NCI-H82 treated with DMSO at 0.1 percent for 48 hours (cell line): ENCODE measurements at regions not wholly inside any gene's neighbourhood (a gene's known extent, or its start where the extent isn't known, plus 50 kb on each side); places are given as distances from the start of the nearest gene placed in this dataset.

Experiments
- DNase-seq: peaks from one replicate; lab custom pipeline; 2025; ENCODE audit not compliant: unreplicated experiment; lab: John Stamatoyannopoulos, UW

GRCh38 chr12:4857472-4858291 is 52.0 kb upstream of the KCNA1 start:
- DNase-seq = peak; percentile 68

GRCh38 chr12:4858386-4858785 is 51.3 kb upstream of the KCNA1 start:
- no peak for DNase-seq

DNA sequence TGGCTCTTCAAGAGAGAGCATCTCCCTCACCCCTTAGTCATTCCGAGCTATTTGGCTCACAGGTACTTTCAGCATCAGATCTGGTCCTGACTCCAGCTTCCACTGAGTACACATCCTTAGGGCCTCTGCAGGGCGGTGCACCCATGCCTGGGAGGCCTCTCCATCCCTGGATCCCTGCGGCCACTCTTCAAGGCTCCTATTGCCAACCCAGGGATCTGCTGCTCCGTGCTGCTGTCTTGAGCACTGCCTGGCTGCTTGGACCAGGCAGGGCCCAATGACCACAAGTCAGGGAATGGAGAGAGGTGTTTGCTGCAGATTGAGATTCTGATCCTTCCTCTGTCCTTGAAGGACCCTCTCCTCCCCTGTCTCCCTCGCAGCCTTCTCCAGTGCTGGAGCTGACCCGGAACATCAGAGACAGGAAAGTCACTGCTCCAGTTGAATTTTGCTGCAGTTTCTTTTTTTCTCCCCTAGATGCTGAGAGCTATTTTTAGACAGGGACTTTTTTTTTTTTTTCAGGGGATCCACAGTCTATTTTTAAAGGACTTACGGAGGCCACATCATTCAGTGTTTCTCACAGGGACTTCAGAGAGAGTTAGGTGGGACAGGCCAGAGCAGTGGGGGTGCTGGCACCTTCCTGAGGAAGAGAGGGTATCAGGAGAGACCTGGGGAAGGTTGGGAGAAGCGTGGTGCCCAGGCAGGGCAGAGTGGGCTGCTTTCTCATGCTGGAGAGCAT is 50.1 kb upstream of the KCNA1 start:
- no peak for DNase-seq
